Keratinocyte (primary cell): ENCODE measurements at regions not wholly inside any gene's neighbourhood (a gene's known extent, or its start where the extent isn't known, plus 50 kb on each side); places are given as distances from the start of the nearest gene placed in this dataset.

Experiments used
- DNase-seq: peaks from one replicate; pipeline ENCODE4 v3.0.0-alpha.2; 2011; ENCODE audit warnings: low read depth, missing footprints, low spot score
- FAIRE-seq: peaks from 2 replicates; lab custom pipeline; 2011; peaks lifted over from hg19 to GRCh38; lab: Jason Lieb, UNC
- H2AFZ ChIP-seq: 2 replicates; pipeline ENCODE4 v1.6.0; 2012; ENCODE audit warnings: low read length, control low read depth, inconsistent platforms; ENCODE audit not compliant: control insufficient read depth
- H3K27ac ChIP-seq: 2 replicates; pipeline ENCODE4 v1.5.1; 2011; ENCODE audit warnings: low read length; ENCODE audit not compliant: control insufficient read depth, insufficient read depth
- H3K27me3 ChIP-seq: 3 replicates; pipeline ENCODE4 v1.6.0; 2011; ENCODE audit warnings: low read length; ENCODE audit not compliant: control insufficient read depth, insufficient read depth; ENCODE audit errors: extremely low read depth
- H3K36me3 ChIP-seq, 2 experiments: 2 replicates in 1 of 2; 3 replicates in 1 of 2; pipeline ENCODE4 v1.5.1; 2011; ENCODE audit warnings: low read length in 2 of 2, mild to moderate bottlenecking in 1 of 2; ENCODE audit not compliant: control insufficient read depth in 2 of 2, insufficient read depth in 2 of 2; ENCODE audit errors: extremely low read depth in 1 of 2
- H3K4me1 ChIP-seq: 3 replicates; pipeline ENCODE4 v1.5.1; 2011; ENCODE audit warnings: low read length; ENCODE audit not compliant: control insufficient read depth, insufficient read depth; ENCODE audit errors: extremely low read depth
- H3K4me2 ChIP-seq: 3 replicates; pipeline ENCODE4 v1.6.0; 2011; ENCODE audit warnings: low read depth, low read length; ENCODE audit not compliant: control insufficient read depth, insufficient read depth; ENCODE audit errors: extremely low read depth
- H3K4me3 ChIP-seq, 3 experiments: fragments of 200-600 bp in 1 of 3; sonication (generic) in 1 of 3; 2 replicates in 2 of 3; 3 replicates in 1 of 3; pipeline ENCODE4 v1.5.1; 2011 to 2016; ENCODE audit warnings: low read length in 3 of 3, mild to moderate bottlenecking in 3 of 3, control low read depth in 2 of 3, inconsistent platforms in 1 of 3, low read depth in 1 of 3, mixed read lengths in 1 of 3, mixed run types in 1 of 3, moderate library complexity in 1 of 3; ENCODE audit not compliant: control insufficient read depth in 2 of 3, insufficient read depth in 2 of 3; ENCODE audit errors: extremely low read depth in 1 of 3
- H3K79me2 ChIP-seq: 2 replicates; pipeline ENCODE4 v1.6.0; 2012; ENCODE audit warnings: low read length; ENCODE audit not compliant: control insufficient read depth, insufficient read depth
- H3K9ac ChIP-seq: 3 replicates; pipeline ENCODE4 v1.6.0; 2011; ENCODE audit warnings: low read length; ENCODE audit not compliant: control insufficient read depth, insufficient read depth; ENCODE audit errors: extremely low read depth
- H3K9me1 ChIP-seq: 3 replicates; pipeline ENCODE4 v1.6.0; 2011; ENCODE audit warnings: low read length; ENCODE audit not compliant: control insufficient read depth, insufficient read depth; ENCODE audit errors: extremely low read depth
- H3K9me3 ChIP-seq: 2 replicates; pipeline ENCODE4 v1.5.1; 2012; ENCODE audit warnings: low read depth, low read length; ENCODE audit not compliant: control insufficient read depth
- H4K20me1 ChIP-seq: 3 replicates; pipeline ENCODE4 v1.6.0; 2011; ENCODE audit warnings: low read length; ENCODE audit not compliant: control insufficient read depth, insufficient read depth; ENCODE audit errors: extremely low read depth
- EZH2 ChIP-seq: IDR thresholded peaks from one replicate; pipeline ENCODE4 v1.6.1; 2012; ENCODE audit warnings: inconsistent platforms, mild to moderate bottlenecking, low read length, moderate library complexity
- dilution Hi-C: fragments of 300-500 bp; cut with MboI; formaldehyde crosslinking; loops from one replicate; pipeline ENCODE4 v1.7.0; 2020; ENCODE audit warnings: low sequenced_read_pairs; ENCODE audit not compliant: extremely low pct_ligation_motif_present
- TF ChIP-seq, protein P1 (sequence below), 3 experiments: IDR thresholded peaks in 1 of 3; conservative IDR thresholded peaks in 1 of 3; optimal IDR thresholded peaks in 1 of 3; 2 replicates in 2 of 3; 3 replicates in 1 of 3; pipeline versions ENCODE3 to v1.5.1; 2011; ENCODE audit warnings: low read length in 3 of 3, mild to moderate bottlenecking in 3 of 3, moderate library complexity in 2 of 3, control low read depth in 1 of 3, inconsistent platforms in 1 of 3; ENCODE audit not compliant: insufficient read depth in 2 of 3; ENCODE audit errors: extremely low read depth in 1 of 3

- DNase-seq (no peak), FAIRE-seq (peak; percentile 71)
- no peak overlapping the region for H2AFZ ChIP-seq
- dilution Hi-C loops, result no loop called here
- no peaks in the 10 kb centered on the region for H3K9me1 ChIP-seq
- H3K4me1 ChIP-seq, result peaks cover 24% of the 10 kb centered on the region
- no peak overlapping the region for H3K4me3 ChIP-seq
- no peaks in the 10 kb centered on the region for H3K9me3 ChIP-seq
- no peaks in the 10 kb centered on the region for H3K79me2 ChIP-seq
- no peak overlapping the region for H3K9ac ChIP-seq
- no peak overlapping the region for H3K4me2 ChIP-seq
- H3K27me3 ChIP-seq, result peaks cover 8% of the 10 kb centered on the region
- no peaks in the 10 kb centered on the region for H4K20me1 ChIP-seq
- TF ChIP-seq EZH2, result no peak
- TF ChIP-seq, protein P1, sequence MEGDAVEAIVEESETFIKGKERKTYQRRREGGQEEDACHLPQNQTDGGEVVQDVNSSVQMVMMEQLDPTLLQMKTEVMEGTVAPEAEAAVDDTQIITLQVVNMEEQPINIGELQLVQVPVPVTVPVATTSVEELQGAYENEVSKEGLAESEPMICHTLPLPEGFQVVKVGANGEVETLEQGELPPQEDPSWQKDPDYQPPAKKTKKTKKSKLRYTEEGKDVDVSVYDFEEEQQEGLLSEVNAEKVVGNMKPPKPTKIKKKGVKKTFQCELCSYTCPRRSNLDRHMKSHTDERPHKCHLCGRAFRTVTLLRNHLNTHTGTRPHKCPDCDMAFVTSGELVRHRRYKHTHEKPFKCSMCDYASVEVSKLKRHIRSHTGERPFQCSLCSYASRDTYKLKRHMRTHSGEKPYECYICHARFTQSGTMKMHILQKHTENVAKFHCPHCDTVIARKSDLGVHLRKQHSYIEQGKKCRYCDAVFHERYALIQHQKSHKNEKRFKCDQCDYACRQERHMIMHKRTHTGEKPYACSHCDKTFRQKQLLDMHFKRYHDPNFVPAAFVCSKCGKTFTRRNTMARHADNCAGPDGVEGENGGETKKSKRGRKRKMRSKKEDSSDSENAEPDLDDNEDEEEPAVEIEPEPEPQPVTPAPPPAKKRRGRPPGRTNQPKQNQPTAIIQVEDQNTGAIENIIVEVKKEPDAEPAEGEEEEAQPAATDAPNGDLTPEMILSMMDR (optimal IDR thresholded peaks at IDR 0.05 in 1 of 3, IDR thresholded peaks at IDR 0.05 in 1 of 3, conservative IDR thresholded peaks at IDR 0.05 in 1 of 3; ENCODE audit: extremely low read depth in 1 of 3, insufficient read depth in 2 of 3, low read length in 3 of 3), result no peak
- H3K27ac ChIP-seq, result no peak overlapping the region
- H3K36me3 ChIP-seq, result no peaks in the 10 kb centered on the region
Observed at GRCh38 chr2:120785228-120785966, 49.7 kb downstream of the GLI2 start.

GRCh38 chr2:120786038-120786960 is 50.6 kb downstream of the GLI2 start:
- Histone ChIP-seq H3K27ac (no peak overlapping the region), H3K9me1 (no peaks in the 10 kb centered on the region), H2AFZ (no peak overlapping the region), H3K9ac (no peak overlapping the region), H3K79me2 (no peaks in the 10 kb centered on the region), H3K27me3 (peaks cover 8% of the 10 kb centered on the region), H3K4me1 (peaks cover 25% of the 10 kb centered on the region), H3K4me3 (no peak overlapping the region), H4K20me1 (no peaks in the 10 kb centered on the region), H3K4me2 (no peak overlapping the region), H3K36me3 (no peaks in the 10 kb centered on the region), H3K9me3 (no peaks in the 10 kb centered on the region)
- dilution Hi-C loops, result no loop called here
- DNase-seq (no peak), FAIRE-seq (peak; percentile 51)
- no peak for TF ChIP-seq EZH2
- TF ChIP-seq, protein P1 (optimal IDR thresholded peaks at IDR 0.05 in 1 of 3, IDR thresholded peaks at IDR 0.05 in 1 of 3, conservative IDR thresholded peaks at IDR 0.05 in 1 of 3; ENCODE audit: extremely low read depth in 1 of 3, insufficient read depth in 2 of 3, low read length in 3 of 3), result no peak
